ENCODE measurements at regions not wholly inside any gene's neighbourhood (a gene's known extent, or its start where the extent isn't known, plus 50 kb on each side); places are given as distances from the start of the nearest gene placed in this dataset.

DNA sequence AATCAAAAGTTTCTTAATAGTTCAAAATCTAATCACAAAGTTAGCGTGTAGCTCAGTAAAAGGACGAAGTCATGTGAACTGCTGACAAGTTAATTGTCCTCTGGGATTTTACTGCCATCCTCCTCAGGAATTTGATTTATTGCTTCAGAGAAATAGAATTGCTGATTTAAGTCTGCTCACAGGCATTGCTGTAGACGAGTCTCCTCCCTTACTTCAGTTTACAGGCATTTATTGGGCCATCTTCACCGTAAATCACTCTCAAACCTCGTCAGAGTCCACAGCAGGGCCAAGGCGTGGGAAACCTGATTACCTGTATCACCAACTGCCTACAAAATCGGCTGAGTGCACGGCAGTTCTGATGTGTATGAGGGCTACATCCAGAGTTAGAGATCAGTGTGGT, 119.1 kb upstream of the PDE10A start:
- TF ChIP-seq FOXP2 (optimal IDR thresholded peaks at IDR 0.05; ENCODE audit: control extremely low read depth, extremely low read length, insufficient read depth) (no peak), POLR2AphosphoS5 (IDR thresholded peaks at IDR 0.05; ENCODE audit: borderline replicate concordance, low read depth, low read length) (no peak), EZH2 (IDR thresholded peaks at IDR 0.05) (no peak)
- Histone ChIP-seq H3K36me3 (ENCODE audit: insufficient read depth, low read length) (no peaks in the 10 kb centered on the region), H3K9me3 (ENCODE audit: low read depth, low read length) (no peaks in the 10 kb centered on the region), H3K9ac (ENCODE audit: insufficient read length) (no peak overlapping the region), H3K4me3 (no peak overlapping the region), H3K27ac (no peak overlapping the region)
- DNase-seq (ENCODE audit: low read depth, low spot score) = no peak

GRCh38 chr6:165777680-165778079, 114.6 kb upstream of the PDE10A start:
- no peaks in the 10 kb centered on the region for H3K9me3 ChIP-seq (ENCODE audit: low read depth, low read length)
- TF ChIP-seq POLR2AphosphoS5 (IDR thresholded peaks at IDR 0.05; ENCODE audit: borderline replicate concordance, low read depth, low read length) (no peak), EZH2 (IDR thresholded peaks at IDR 0.05) (no peak), FOXP2 (optimal IDR thresholded peaks at IDR 0.05; ENCODE audit: control extremely low read depth, extremely low read length, insufficient read depth) (no peak)
- no peak overlapping the region for H3K4me3 ChIP-seq
- no peaks in the 10 kb centered on the region for H3K36me3 ChIP-seq (ENCODE audit: insufficient read depth, low read length)
- H3K9ac ChIP-seq (ENCODE audit: insufficient read length) = no peak overlapping the region
- H3K27ac ChIP-seq = no peak overlapping the region
- DNase-seq (ENCODE audit: low read depth, low spot score) = no peak

DNA sequence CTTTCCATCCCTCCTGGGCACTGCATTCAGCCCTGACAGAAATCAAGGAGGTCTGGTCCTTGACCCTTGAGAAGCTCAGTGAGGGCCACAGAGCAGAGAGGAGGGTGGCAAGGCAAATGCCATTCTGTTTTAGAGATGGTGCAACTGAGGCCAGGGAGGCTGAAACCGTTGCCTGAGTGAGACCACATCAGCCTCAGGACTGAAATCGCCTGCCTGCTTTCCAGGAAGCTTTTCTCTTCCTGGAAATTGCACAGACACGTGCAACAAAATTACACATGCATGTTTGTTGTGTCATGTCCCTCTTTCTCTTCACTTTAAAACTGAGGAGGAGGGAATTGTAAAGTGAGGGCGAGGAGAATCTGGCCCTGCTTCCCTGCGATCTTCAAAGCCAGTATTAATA, 113.7 kb upstream of the PDE10A start:
- H3K27ac ChIP-seq = no peak overlapping the region
- no peaks in the 10 kb centered on the region for H3K9me3 ChIP-seq (ENCODE audit: low read depth, low read length)
- no peak overlapping the region for H3K9ac ChIP-seq (ENCODE audit: insufficient read length)
- TF ChIP-seq EZH2 (IDR thresholded peaks at IDR 0.05) = no peak
- TF ChIP-seq FOXP2 (optimal IDR thresholded peaks at IDR 0.05; ENCODE audit: control extremely low read depth, extremely low read length, insufficient read depth) = no peak
- no peak for TF ChIP-seq POLR2AphosphoS5 (IDR thresholded peaks at IDR 0.05; ENCODE audit: borderline replicate concordance, low read depth, low read length)
- no peaks in the 10 kb centered on the region for H3K36me3 ChIP-seq (ENCODE audit: insufficient read depth, low read length)
- H3K4me3 ChIP-seq = no peak overlapping the region
- DNase-seq (ENCODE audit: low read depth, low spot score) = no peak

GRCh38 chr6:165775721-165776120, 112.7 kb upstream of the PDE10A start:
- no peaks in the 10 kb centered on the region for H3K36me3 ChIP-seq (ENCODE audit: insufficient read depth, low read length)
- TF ChIP-seq FOXP2 (optimal IDR thresholded peaks at IDR 0.05; ENCODE audit: control extremely low read depth, extremely low read length, insufficient read depth) (no peak), EZH2 (IDR thresholded peaks at IDR 0.05) (no peak), POLR2AphosphoS5 (IDR thresholded peaks at IDR 0.05; ENCODE audit: borderline replicate concordance, low read depth, low read length) (no peak)
- H3K9ac ChIP-seq (ENCODE audit: insufficient read length) = no peak overlapping the region
- H3K4me3 ChIP-seq = no peak overlapping the region
- no peak overlapping the region for H3K27ac ChIP-seq
- H3K9me3 ChIP-seq (ENCODE audit: low read depth, low read length) = no peaks in the 10 kb centered on the region
- no peak for DNase-seq (ENCODE audit: low read depth, low spot score)

DNA sequence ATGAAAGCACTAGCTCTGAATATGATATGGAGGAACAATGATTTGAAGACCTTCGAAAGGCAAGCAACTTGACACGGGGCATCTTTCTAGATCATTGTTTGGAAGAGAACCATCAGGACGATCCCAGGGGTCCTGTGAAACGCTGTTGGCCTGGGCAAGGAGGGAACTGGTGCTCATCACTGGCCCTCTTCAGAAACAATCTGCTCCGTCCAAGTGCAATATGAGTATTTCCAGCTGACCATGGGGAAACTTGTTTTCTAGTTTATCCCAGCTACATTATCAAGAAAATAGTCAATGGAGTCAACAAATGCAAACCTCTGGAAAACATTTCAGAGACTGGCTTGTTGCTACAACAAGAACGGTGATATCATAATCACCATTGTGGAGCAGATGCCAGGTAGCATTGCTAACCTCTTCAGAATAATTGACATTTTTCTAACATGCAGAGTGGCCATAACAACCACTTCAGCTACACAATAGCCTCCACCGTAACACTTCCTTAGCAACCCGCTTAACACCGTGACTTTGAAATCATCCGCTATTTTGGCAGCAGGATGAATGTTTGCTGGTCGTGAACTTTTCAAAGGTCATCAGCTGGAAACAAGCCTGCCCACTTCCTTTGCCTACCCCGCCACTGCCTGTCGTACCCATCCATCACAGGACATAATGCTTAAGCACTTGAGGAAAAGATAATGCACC, 112.0 kb upstream of the PDE10A start:
- H3K4me3 ChIP-seq = no peak overlapping the region
- H3K9me3 ChIP-seq (ENCODE audit: low read depth, low read length) = no peaks in the 10 kb centered on the region
- H3K36me3 ChIP-seq (ENCODE audit: insufficient read depth, low read length) = no peaks in the 10 kb centered on the region
- no peak overlapping the region for H3K27ac ChIP-seq
- no peak for DNase-seq (ENCODE audit: low read depth, low spot score)
- H3K9ac ChIP-seq (ENCODE audit: insufficient read length) = no peak overlapping the region
- TF ChIP-seq POLR2AphosphoS5 (IDR thresholded peaks at IDR 0.05; ENCODE audit: borderline replicate concordance, low read depth, low read length) = no peak

DNA sequence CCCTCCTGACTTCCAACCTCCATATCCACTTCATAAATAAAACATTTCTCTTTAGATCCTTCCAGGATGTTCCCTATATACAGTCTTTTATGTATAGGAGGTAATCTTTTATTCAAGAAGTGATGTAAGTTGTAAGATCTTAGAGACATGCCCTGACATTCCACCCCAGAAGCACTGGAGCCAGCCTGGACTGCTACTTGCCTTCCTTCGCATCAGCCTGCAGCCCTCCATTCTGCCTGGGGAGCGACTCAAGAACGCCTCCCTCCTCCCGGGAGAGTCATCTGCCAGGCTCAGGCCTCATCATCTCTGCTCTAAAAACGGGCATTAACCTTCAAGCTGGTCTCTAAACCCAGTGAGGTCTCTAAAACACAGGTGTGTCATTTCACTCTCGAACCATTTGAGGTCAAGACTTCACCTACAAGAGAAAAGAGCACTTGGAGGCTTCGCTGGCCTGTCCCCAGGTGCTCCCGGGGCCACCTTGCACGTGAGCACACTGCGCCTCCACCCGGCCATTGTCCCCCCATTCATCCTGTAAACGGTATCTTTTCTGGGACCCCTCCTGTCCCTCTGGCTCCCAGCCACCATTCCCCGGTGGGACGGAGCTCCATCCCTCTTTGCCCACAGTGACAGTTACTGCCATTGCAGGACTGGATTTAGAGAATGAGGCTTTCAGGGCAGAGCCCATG, 107.5 kb upstream of the PDE10A start:
- no peak overlapping the region for H3K4me3 ChIP-seq
- no peak for TF ChIP-seq FOXP2 (optimal IDR thresholded peaks at IDR 0.05; ENCODE audit: control extremely low read depth, extremely low read length, insufficient read depth)
- TF ChIP-seq POLR2AphosphoS5 (IDR thresholded peaks at IDR 0.05; ENCODE audit: borderline replicate concordance, low read depth, low read length) = no peak
- no peak for TF ChIP-seq EZH2 (IDR thresholded peaks at IDR 0.05)
- H3K9ac ChIP-seq (ENCODE audit: insufficient read length) = no peak overlapping the region
- no peaks in the 10 kb centered on the region for H3K36me3 ChIP-seq (ENCODE audit: insufficient read depth, low read length)
- H3K27ac ChIP-seq = no peak overlapping the region
- H3K9me3 ChIP-seq (ENCODE audit: low read depth, low read length) = no peaks in the 10 kb centered on the region
- DNase-seq (ENCODE audit: low read depth, low spot score) = no peak

- DNase-seq (ENCODE audit: low read depth, low spot score) = no peak
- H3K9ac ChIP-seq (ENCODE audit: insufficient read length) = no peak overlapping the region
- no peak overlapping the region for H3K4me3 ChIP-seq
- no peak for TF ChIP-seq FOXP2 (optimal IDR thresholded peaks at IDR 0.05; ENCODE audit: control extremely low read depth, extremely low read length, insufficient read depth)
- TF ChIP-seq POLR2AphosphoS5 (IDR thresholded peaks at IDR 0.05; ENCODE audit: borderline replicate concordance, low read depth, low read length) = no peak
- no peak for TF ChIP-seq EZH2 (IDR thresholded peaks at IDR 0.05)
- H3K27ac ChIP-seq = no peak overlapping the region
- H3K36me3 ChIP-seq (ENCODE audit: insufficient read depth, low read length) = no peaks in the 10 kb centered on the region
- H3K9me3 ChIP-seq (ENCODE audit: low read depth, low read length) = no peaks in the 10 kb centered on the region
These were observed 106.8 kb upstream of the PDE10A start for GRCh38 chr6:165769884-165770283.

DNA sequence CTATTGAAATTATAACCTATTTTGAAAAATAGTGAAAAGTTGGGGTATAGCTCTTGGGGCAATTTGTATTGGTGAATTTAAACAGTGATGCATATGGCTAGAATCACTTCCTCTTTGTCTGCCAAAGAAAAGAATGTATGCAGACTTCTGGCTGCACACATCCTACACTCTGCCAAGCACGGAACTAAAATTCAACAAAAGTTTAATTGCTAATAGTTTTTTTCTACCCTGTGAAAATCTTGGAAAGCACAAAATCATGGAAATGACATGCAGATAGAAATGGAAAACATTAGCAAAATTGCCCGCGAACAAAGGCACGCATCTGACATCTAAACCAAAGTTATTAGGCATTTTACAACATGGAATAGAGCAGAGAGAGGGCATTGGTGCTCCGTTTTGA, 106.4 kb upstream of the PDE10A start:
- Histone ChIP-seq H3K27ac (no peak overlapping the region), H3K36me3 (ENCODE audit: insufficient read depth, low read length) (no peaks in the 10 kb centered on the region), H3K9me3 (ENCODE audit: low read depth, low read length) (no peaks in the 10 kb centered on the region), H3K9ac (ENCODE audit: insufficient read length) (no peak overlapping the region), H3K4me3 (no peak overlapping the region)
- no peak for DNase-seq (ENCODE audit: low read depth, low spot score)
- TF ChIP-seq POLR2AphosphoS5 (IDR thresholded peaks at IDR 0.05; ENCODE audit: borderline replicate concordance, low read depth, low read length) (no peak), EZH2 (IDR thresholded peaks at IDR 0.05) (no peak), FOXP2 (optimal IDR thresholded peaks at IDR 0.05; ENCODE audit: control extremely low read depth, extremely low read length, insufficient read depth) (no peak)

All from SK-N-MC (cell line).